HEK293 (cell line): ENCODE measurements at regions not wholly inside any gene's neighbourhood (a gene's known extent, or its start where the extent isn't known, plus 50 kb on each side); places are given as distances from the start of the nearest gene placed in this dataset.

Experiments used
- CTCF ChIA-PET: fragments of 350-600 bp; formaldehyde crosslinking; extraction: SDS; loops from one replicate; lab custom pipeline; 2021; ENCODE audit warnings: antibody characterized with exemption; lab: Yijun Ruan, JAX
- POLR2A ChIA-PET: fragments of 300-600 bp; formaldehyde crosslinking; extraction: SDS; loops from one replicate; lab custom pipeline; 2020; ENCODE audit warnings: antibody characterized with exemption, inconsistent platforms; lab: Yijun Ruan, JAX
- H3K27ac ChIP-seq: fragments of 200-500 bp; sonication (Bioruptor generic); 2 replicates; pipeline ENCODE4 v1.5.1; 2014; ENCODE audit warnings: low read depth, low read length, control low read depth, inconsistent platforms; ENCODE audit errors: extremely low read depth
- H3K36me3 ChIP-seq, 2 experiments: fragments of 200-500 bp in 1 of 2; sonication (Bioruptor generic) in 1 of 2; 1 replicate in 1 of 2; 2 replicates in 1 of 2; pipeline ENCODE4 v1.5.1; 2014 to 2017; ENCODE audit warnings: inconsistent platforms in 2 of 2, low read length in 2 of 2; ENCODE audit not compliant: control insufficient read depth in 2 of 2, insufficient read depth in 1 of 2
- H3K4me1 ChIP-seq: fragments of 200-500 bp; sonication (Bioruptor generic); 2 replicates; pipeline ENCODE4 v1.5.1; 2014; ENCODE audit warnings: mild to moderate bottlenecking, low read length, inconsistent platforms; ENCODE audit not compliant: control insufficient read depth, insufficient read depth
- H3K4me3 ChIP-seq: 2 replicates; pipeline ENCODE4 v1.5.1; 2011; ENCODE audit warnings: low read depth, mild to moderate bottlenecking, control low read depth, low read length, moderate library complexity
- H3K9me3 ChIP-seq: fragments of 200-500 bp; sonication (Bioruptor generic); 2 replicates; pipeline ENCODE4 v1.5.1; 2014; ENCODE audit warnings: low read depth, low read length, inconsistent platforms; ENCODE audit not compliant: control insufficient read depth, insufficient read depth
- BCL11B ChIP-seq: fragments of 450-650 bp; formaldehyde crosslinking; IDR thresholded peaks from 2 replicates; pipeline ENCODE4 v1.5.1; 2016; ENCODE audit warnings: low read depth, missing biosample characterization, missing genetic modification characterization
- FEZF1 ChIP-seq: fragments of 450-650 bp; formaldehyde crosslinking; IDR thresholded peaks from 2 replicates; pipeline ENCODE4 v1.5.1; 2016; ENCODE audit warnings: missing biosample characterization, missing genetic modification characterization
- KLF16 ChIP-seq: fragments of 450-650 bp; formaldehyde crosslinking; IDR thresholded peaks from 2 replicates; pipeline ENCODE4 v1.5.1; 2017; ENCODE audit warnings: missing biosample characterization, missing genetic modification characterization
- SALL2 ChIP-seq: fragments of 450-650 bp; formaldehyde crosslinking; IDR thresholded peaks from 2 replicates; pipeline ENCODE4 v1.5.0; 2017; ENCODE audit warnings: missing biosample characterization, mild to moderate bottlenecking, missing genetic modification characterization, borderline replicate concordance
- TSHZ1 ChIP-seq: fragments of 450-650 bp; formaldehyde crosslinking; IDR thresholded peaks from 2 replicates; pipeline ENCODE4 v1.5.1; 2016; ENCODE audit warnings: missing biosample characterization, missing genetic modification characterization, borderline replicate concordance
- ZBTB6 ChIP-seq: fragments of 450-650 bp; formaldehyde crosslinking; IDR thresholded peaks from 2 replicates; pipeline ENCODE4 v1.5.1; 2017; ENCODE audit warnings: missing biosample characterization, missing genetic modification characterization
- ZFP41 ChIP-seq: fragments of 450-650 bp; formaldehyde crosslinking; IDR thresholded peaks from 2 replicates; pipeline ENCODE4 v1.5.1; 2016; ENCODE audit warnings: missing biosample characterization, missing genetic modification characterization, borderline replicate concordance
- ZNF335 ChIP-seq: fragments of 450-650 bp; formaldehyde crosslinking; conservative IDR thresholded peaks from 2 replicates; pipeline ENCODE4 v1.5.1; 2016; ENCODE audit warnings: missing biosample characterization, missing genetic modification characterization
- ZNF350 ChIP-seq: fragments of 450-650 bp; formaldehyde crosslinking; IDR thresholded peaks from 2 replicates; pipeline ENCODE4 v1.5.0; 2017; ENCODE audit warnings: missing biosample characterization, mild to moderate bottlenecking, missing genetic modification characterization
- ZNF362 ChIP-seq: fragments of 450-650 bp; formaldehyde crosslinking; IDR thresholded peaks from 2 replicates; pipeline ENCODE4 v1.5.1; 2016; ENCODE audit warnings: missing biosample characterization, missing genetic modification characterization
- ZNF501 ChIP-seq: fragments of 450-650 bp; formaldehyde crosslinking; IDR thresholded peaks from 2 replicates; pipeline ENCODE4 v1.5.1; 2016; ENCODE audit warnings: missing biosample characterization, missing genetic modification characterization
- ZNF521 ChIP-seq: fragments of 450-650 bp; formaldehyde crosslinking; IDR thresholded peaks from 2 replicates; pipeline ENCODE4 v1.5.1; 2017; ENCODE audit warnings: missing biosample characterization, mild to moderate bottlenecking, missing genetic modification characterization
- ZNF558 ChIP-seq: fragments of 450-650 bp; formaldehyde crosslinking; IDR thresholded peaks from 2 replicates; pipeline ENCODE4 v1.5.1; 2016; ENCODE audit warnings: missing biosample characterization, missing genetic modification characterization
- ZNF629 ChIP-seq: fragments of 450-650 bp; formaldehyde crosslinking; IDR thresholded peaks from 2 replicates; pipeline ENCODE4 v1.5.1; 2017; ENCODE audit warnings: missing biosample characterization, missing genetic modification characterization
- ZNF692 ChIP-seq: fragments of 450-650 bp; formaldehyde crosslinking; IDR thresholded peaks from 2 replicates; pipeline ENCODE4 v1.5.1; 2016; ENCODE audit warnings: missing biosample characterization, missing genetic modification characterization
- ZNF776 ChIP-seq: fragments of 450-650 bp; formaldehyde crosslinking; IDR thresholded peaks from 2 replicates; pipeline ENCODE4 v1.5.0; 2017; ENCODE audit warnings: missing biosample characterization, missing genetic modification characterization, borderline replicate concordance
- ZNF843 ChIP-seq: fragments of 450-650 bp; formaldehyde crosslinking; IDR thresholded peaks from 2 replicates; pipeline ENCODE4 v1.5.1; 2016; ENCODE audit warnings: missing biosample characterization, missing genetic modification characterization

- no peaks in the 10 kb centered on the region for H3K9me3 ChIP-seq
- POLR2A ChIA-PET, result no interaction called here
- TF ChIP-seq SALL2, result no peak
- no peak for TF ChIP-seq ZNF776 (tag by site-specific recombination)
- TF ChIP-seq, all 188 proteins: peak for 0
- H3K4me3 ChIP-seq, result no peak overlapping the region
- H3K4me1 ChIP-seq, result no peaks in the 10 kb centered on the region; the same call in 1 of the 2 replicates
- H3K36me3 ChIP-seq, result no peaks in the 10 kb centered on the region
- no peak overlapping the region for H3K27ac ChIP-seq
- CTCF ChIA-PET, result no interaction called here
Measured at GRCh38 chr2:207385076-207385475, 144.7 kb upstream of the CREB1 start.

GRCh38 chr2:207385903-207386302 lies 143.9 kb upstream of the CREB1 start:
- Histone ChIP-seq H3K4me3 (no peak overlapping the region), H3K4me1 (peaks cover 1% of the 10 kb centered on the region)
- 0 out of 2 replicates have a peak, but pooled peaks have one; percentile 16 for TF ChIP-seq ZNF335 (tag by site-specific recombination)
- no peak for TF ChIP-seq ZFP41
- TF ChIP-seq, all 188 proteins: peak for 1
- no peaks in the 10 kb centered on the region for H3K36me3 ChIP-seq
- CTCF ChIA-PET, result no interaction called here
- H3K27ac ChIP-seq, result no peak overlapping the region
- POLR2A ChIA-PET, result no interaction called here
- no peaks in the 10 kb centered on the region for H3K9me3 ChIP-seq

GRCh38 chr2:207387001-207387571 lies 142.7 kb upstream of the CREB1 start:
- peaks cover 5% of the 10 kb centered on the region for H3K4me1 ChIP-seq
- H3K9me3 ChIP-seq, result no peaks in the 10 kb centered on the region
- POLR2A ChIA-PET, result no interaction called here
- CTCF ChIA-PET, result interaction anchor here (0.5 kb wide), 1 partner anchor 839 kb away, joined by 3 read pairs; no protein-coding TSS in a partner anchor
- TF ChIP-seq TSHZ1 (no peak), ZNF521 (tag by site-specific recombination) (no peak)
- H3K36me3 ChIP-seq, result no peaks in the 10 kb centered on the region
- no peak overlapping the region for H3K4me3 ChIP-seq
- H3K27ac ChIP-seq, result no peak overlapping the region

- peaks cover 5% of the 10 kb centered on the region for H3K4me1 ChIP-seq
- H3K9me3 ChIP-seq, result no peaks in the 10 kb centered on the region
- no peaks in the 10 kb centered on the region for H3K36me3 ChIP-seq
- POLR2A ChIA-PET, result interaction anchor here (0.8 kb wide), 1 partner anchor 225 kb away, joined by 3 read pairs; the partner anchor contains the start of gene KLF7
- no peak overlapping the region for H3K27ac ChIP-seq
- no peak overlapping the region for H3K4me3 ChIP-seq
- CTCF ChIA-PET, result interaction anchor here (0.6 kb wide), 1 partner anchor 20 kb away, joined by 3 read pairs; no protein-coding TSS in a partner anchor
- TF ChIP-seq ZNF629 (tag by site-specific recombination) (peak; percentile 33; the same call in 1 of the 2 replicates), ZNF692 (0 out of 2 replicates have a peak, but pooled peaks have one; percentile 27), ZBTB6 (tag by site-specific recombination) (no peak), KLF16 (tag by site-specific recombination) (no peak), ZNF558 (tag by site-specific recombination) (0 out of 2 replicates have a peak, but pooled peaks have one; percentile 59), BCL11B (0 out of 2 replicates have a peak, but pooled peaks have one; percentile 29), ZNF350 (tag by site-specific recombination) (0 out of 2 replicates have a peak, but pooled peaks have one; percentile 23), ZNF362 (tag by site-specific recombination) (0 out of 2 replicates have a peak, but pooled peaks have one; percentile 33), ZNF843 (tag by site-specific recombination) (peak; percentile 93), ZNF501 (tag by site-specific recombination) (0 out of 2 replicates have a peak, but pooled peaks have one; percentile 54), FEZF1 (tag by site-specific recombination) (peak; percentile 96)
Measured at GRCh38 chr2:207390302-207391095, 139.3 kb upstream of the CREB1 start.
